Gastrocnemius medialis (tissue), 4 donors: ENCODE measurements at regions not wholly inside any gene's neighbourhood (a gene's known extent, or its start where the extent isn't known, plus 50 kb on each side); places are given as distances from the start of the nearest gene placed in this dataset.

Experiments
- ATAC-seq, 2 donors: fragments of 150-250 bp; one replicate each; pipeline ENCODE4 v1.9.1; 2016
- DNase-seq, 2 donors: peaks; one replicate each; pipeline ENCODE4 v3.0.0-alpha.2; 2019
- H3K27ac ChIP-seq, 4 donors: fragments of 200-600 bp; sonication (generic); 1 replicate in 1 of 4; 2 replicates in 3 of 4; pipeline ENCODE4 v1.5.1; 2016 to 2018; ENCODE audit warnings: mild to moderate bottlenecking in 2 of 4, moderate library complexity in 1 of 4
- H3K27me3 ChIP-seq, 3 donors: fragments of 200-600 bp; sonication (generic) in 2 of 3; 1 replicate in 1 of 3; 2 replicates in 2 of 3; pipeline versions ENCODE4 v1.5.1 to v1.6.0; 2016 to 2019; ENCODE audit warnings: mild to moderate bottlenecking in 1 of 3, moderate library complexity in 1 of 3
- H3K36me3 ChIP-seq, 2 donors: fragments of 200-600 bp; sonication (generic) in 1 of 2; one replicate each; pipeline ENCODE4 v1.5.1; 2017 to 2018
- H3K4me1 ChIP-seq, 2 donors: fragments of 200-600 bp; sonication (generic) in 1 of 2; one replicate each; pipeline ENCODE4 v1.5.1; 2016 to 2017; ENCODE audit warnings: mild to moderate bottlenecking in 2 of 2
- H3K4me3 ChIP-seq, 4 donors: fragments of 200-600 bp; sonication (generic) in 3 of 4; 1 replicate in 1 of 4; 2 replicates in 3 of 4; pipeline ENCODE4 v1.5.1; 2016 to 2019; ENCODE audit warnings: mild to moderate bottlenecking in 2 of 4
- H3K9me3 ChIP-seq, 3 donors: fragments of 200-600 bp; sonication (generic) in 2 of 3; 1 replicate in 1 of 3; 2 replicates in 2 of 3; pipeline ENCODE4 v1.5.1; 2016 to 2019
- CTCF ChIP-seq, 5 experiments: fragments of 450-650 bp in 3 of 5; fragments of 200-600 bp in 2 of 5; sonication (generic) in 2 of 5; IDR thresholded peaks in 4 of 5; conservative IDR thresholded peaks in 1 of 5; 1 replicate in 4 of 5; 2 replicates in 1 of 5; pipeline ENCODE4 v1.5.1; 2016 to 2019; ENCODE audit warnings: antibody characterized with exemption in 5 of 5, mild to moderate bottlenecking in 3 of 5, moderate library complexity in 3 of 5
- POLR2A ChIP-seq, 2 donors: fragments of 450-650 bp; IDR thresholded peaks; one replicate each; pipeline ENCODE4 v1.6.1; 2017; ENCODE audit warnings: antibody characterized with exemption in 2 of 2, mild to moderate bottlenecking in 2 of 2, moderate library complexity in 2 of 2
- in situ Hi-C, 4 donors: fragments of 200-750 bp; cut with MboI; loops; one replicate each; pipeline versions ENCODE4 v1.15.0 to v1.8.0; 2017; ENCODE audit warnings: low sequenced_read_pairs in 4 of 4
- intact Hi-C: fragments of 100-400 bp; cut with DNase I; formaldehyde crosslinking; loops from one replicate; pipeline ENCODE4 v1.15.1; 2023; ENCODE audit warnings: low total_unique reads

- ATAC-seq (no peak), DNase-seq (no peak)
- Histone ChIP-seq H3K4me1 (no peaks in the 10 kb centered on the region), H3K36me3 (no peaks in the 10 kb centered on the region), H3K4me3 (no peak overlapping the region), H3K27ac (no peak overlapping the region), H3K27me3 (no peaks in the 10 kb centered on the region), H3K9me3 (no peaks in the 10 kb centered on the region)
- TF ChIP-seq POLR2A (IDR thresholded peaks at IDR 0.05) (no peak), CTCF (IDR thresholded peaks at IDR 0.05 in 4 of 5, conservative IDR thresholded peaks at IDR 0.05 in 1 of 5) (no peak)
- intact Hi-C loops (no loop called here), in situ Hi-C loops (no loop called here)
Measured at GRCh38 chr15:37594417-37594816, 340.0 kb upstream of the TMCO5A start.

GRCh38 chr15:37595426-37595970 is 338.9 kb upstream of the TMCO5A start:
- Histone ChIP-seq H3K4me3 (no peak overlapping the region), H3K27me3 (no peaks in the 10 kb centered on the region), H3K4me1 (no peaks in the 10 kb centered on the region), H3K27ac (no peak overlapping the region), H3K36me3 (no peaks in the 10 kb centered on the region), H3K9me3 (no peaks in the 10 kb centered on the region)
- DNase-seq (no peak), ATAC-seq (no peak)
- in situ Hi-C loops, result no loop called here
- intact Hi-C loops, result no loop called here
- TF ChIP-seq POLR2A (IDR thresholded peaks at IDR 0.05) (no peak), CTCF (IDR thresholded peaks at IDR 0.05 in 4 of 5, conservative IDR thresholded peaks at IDR 0.05 in 1 of 5) (no peak)

GRCh38 chr15:37599156-37599555 is 335.3 kb upstream of the TMCO5A start:
- ATAC-seq (no peak), DNase-seq (no peak)
- intact Hi-C loops (no loop called here), in situ Hi-C loops (no loop called here)
- no peaks in the 10 kb centered on the region for H3K27me3 ChIP-seq
- no peak overlapping the region for H3K27ac ChIP-seq
- H3K4me1 ChIP-seq, result no peaks in the 10 kb centered on the region
- H3K9me3 ChIP-seq, result no peaks in the 10 kb centered on the region
- TF ChIP-seq POLR2A (IDR thresholded peaks at IDR 0.05) (no peak), CTCF (IDR thresholded peaks at IDR 0.05 in 4 of 5, conservative IDR thresholded peaks at IDR 0.05 in 1 of 5) (no peak)
- no peaks in the 10 kb centered on the region for H3K36me3 ChIP-seq
- H3K4me3 ChIP-seq, result no peak overlapping the region

- Histone ChIP-seq H3K36me3 (no peaks in the 10 kb centered on the region), H3K4me1 (no peaks in the 10 kb centered on the region), H3K27me3 (no peaks in the 10 kb centered on the region), H3K4me3 (no peak overlapping the region), H3K9me3 (peaks cover 0 to 4% (median 0%) of the 10 kb centered on the region in 3 donors), H3K27ac (no peak overlapping the region)
- no peak for DNase-seq
- no peak for ATAC-seq
- in situ Hi-C loops (no loop called here), intact Hi-C loops (no loop called here)
- TF ChIP-seq CTCF (IDR thresholded peaks at IDR 0.05 in 4 of 5, conservative IDR thresholded peaks at IDR 0.05 in 1 of 5) (no peak), POLR2A (IDR thresholded peaks at IDR 0.05) (no peak)
Measured at GRCh38 chr15:37616215-37616614, 318.2 kb upstream of the TMCO5A start.

DNA sequence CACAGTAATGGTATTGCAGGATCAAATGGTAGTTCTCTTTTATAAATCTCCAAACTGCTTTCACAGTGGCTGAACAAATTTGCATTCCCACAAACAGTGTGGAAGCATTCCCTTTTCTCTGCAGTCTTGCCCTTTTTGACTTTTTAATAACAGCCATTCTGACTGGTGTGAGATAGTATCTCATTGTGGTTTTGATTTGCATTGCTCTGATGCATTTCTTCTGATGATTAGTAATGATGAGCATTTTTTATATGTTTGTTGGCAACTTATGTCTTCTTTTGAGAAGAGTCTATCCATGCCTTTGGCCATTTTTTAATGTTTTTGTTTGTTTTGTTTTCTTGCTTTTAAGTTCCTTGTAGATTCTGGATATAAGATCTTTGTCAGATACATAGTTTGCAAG is 316.1 kb upstream of the TMCO5A start:
- H3K27me3 ChIP-seq, result no peaks in the 10 kb centered on the region
- DNase-seq (no peak), ATAC-seq (no peak)
- no peak for TF ChIP-seq POLR2A (IDR thresholded peaks at IDR 0.05)
- TF ChIP-seq CTCF (IDR thresholded peaks at IDR 0.05 in 4 of 5, conservative IDR thresholded peaks at IDR 0.05 in 1 of 5), result no peak
- in situ Hi-C loops (no loop called here), intact Hi-C loops (no loop called here)
- H3K9me3 ChIP-seq, result peaks cover 0 to 4% (median 0%) of the 10 kb centered on the region in 3 donors
- H3K36me3 ChIP-seq, result no peaks in the 10 kb centered on the region
- H3K27ac ChIP-seq, result no peak overlapping the region
- no peaks in the 10 kb centered on the region for H3K4me1 ChIP-seq
- H3K4me3 ChIP-seq, result no peak overlapping the region
